HL-60/S4 treated with phorbol 12-myristate 13-acetate at 8.2 ng/mL for 4 days and 3 days (cell line): ENCODE measurements at regions not wholly inside any gene's neighbourhood (a gene's known extent, or its start where the extent isn't known, plus 50 kb on each side); places are given as distances from the start of the nearest gene placed in this dataset.
"Not testable (repeated sequence)": the region's sequence is repeated elsewhere in the genome, so short reads cannot be mapped to it uniquely, and the experiment has no call there.

Source experiments
- in situ Hi-C: fragments of 300-500 bp; cut with MboI; formaldehyde crosslinking; loops from 2 replicates; pipeline ENCODE4 v1.15.0; 2022; ENCODE audit warnings: low sequenced_read_pairs

DNA sequence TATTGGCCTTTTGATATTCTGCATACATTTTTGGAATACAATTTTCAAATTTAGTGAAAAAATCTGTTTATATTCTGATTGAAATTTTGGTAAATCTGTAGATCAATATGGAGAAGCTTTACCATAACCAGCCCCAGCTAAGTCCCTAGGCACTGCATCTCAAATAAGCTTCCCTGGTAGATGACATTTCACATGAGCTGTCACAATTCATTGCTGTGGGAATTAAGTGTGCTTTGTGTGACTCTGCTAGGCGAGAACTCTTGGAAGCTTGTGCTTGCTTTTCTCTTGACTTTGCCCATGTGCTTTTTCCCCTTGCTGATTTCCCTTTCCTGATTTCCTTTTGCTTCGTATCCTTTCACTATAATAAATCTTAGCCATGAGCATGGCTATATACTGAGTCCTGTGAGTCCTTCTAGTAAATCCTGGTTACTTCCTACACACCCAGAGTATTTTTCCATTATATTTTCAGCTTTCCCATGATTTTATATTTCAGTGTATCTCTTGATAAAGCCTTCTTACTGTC lies 166.5 kb upstream of the MMS22L start:
- in situ Hi-C loops = no loop called here

DNA sequence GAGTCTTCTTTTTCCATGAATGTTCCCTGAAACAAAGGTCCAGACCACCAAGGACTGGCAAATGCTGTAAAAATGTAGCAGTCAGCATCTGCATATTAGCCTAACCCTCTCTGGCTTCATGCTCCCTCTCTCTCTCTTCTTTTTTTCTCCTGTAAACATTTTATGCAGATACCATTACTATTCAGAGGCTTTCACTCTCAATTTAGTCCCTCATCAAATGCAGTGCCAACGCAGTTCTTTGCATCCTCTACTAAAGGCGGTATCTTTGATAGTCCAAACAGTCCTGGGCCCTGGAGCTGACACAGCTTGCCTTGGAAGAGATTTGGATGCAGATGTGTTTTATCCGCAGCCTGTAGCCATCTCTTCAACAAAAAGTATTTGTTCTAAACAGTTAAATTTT lies 167.1 kb upstream of the MMS22L start:
- in situ Hi-C loops = no loop called here

DNA sequence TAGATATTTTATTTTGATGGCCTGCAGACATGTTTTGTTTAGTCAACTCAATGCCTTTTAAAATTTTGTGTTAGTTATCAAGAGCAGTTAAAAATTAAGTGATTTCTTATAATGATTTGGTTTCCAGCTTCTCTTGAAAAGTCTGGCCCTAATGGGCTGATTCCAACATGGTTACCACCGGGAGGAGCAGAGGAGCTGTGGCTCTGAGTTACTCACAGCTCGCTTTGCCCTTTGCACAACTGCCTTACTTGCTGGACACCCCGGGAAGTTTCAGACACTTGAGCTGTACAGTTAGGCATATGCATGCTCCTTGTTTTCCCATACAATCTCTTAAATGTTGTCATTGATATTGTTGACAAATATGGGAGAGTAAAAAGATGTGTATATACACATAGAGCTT lies 173.1 kb upstream of the MMS22L start:
- in situ Hi-C loops = no loop called here

DNA sequence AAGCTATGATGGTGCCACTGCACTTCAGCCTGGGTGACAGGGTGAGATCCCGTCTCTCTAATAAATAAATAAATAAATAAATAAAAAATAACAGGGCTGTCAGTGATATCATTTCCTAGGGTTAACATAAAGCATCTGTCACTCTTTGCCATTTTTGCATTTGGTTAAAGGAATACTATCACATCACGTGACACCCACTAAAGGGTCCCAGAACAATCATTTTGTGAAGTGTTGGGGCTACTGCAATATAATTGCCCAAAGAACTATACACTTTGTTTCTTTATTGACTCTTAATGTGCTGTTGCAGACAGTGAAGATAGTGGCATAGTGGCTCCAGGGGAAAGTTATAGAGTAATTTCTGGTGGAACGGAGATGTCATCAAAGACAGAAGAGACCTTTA lies 176.5 kb upstream of the MMS22L start:
- in situ Hi-C loops = no loop called here

DNA sequence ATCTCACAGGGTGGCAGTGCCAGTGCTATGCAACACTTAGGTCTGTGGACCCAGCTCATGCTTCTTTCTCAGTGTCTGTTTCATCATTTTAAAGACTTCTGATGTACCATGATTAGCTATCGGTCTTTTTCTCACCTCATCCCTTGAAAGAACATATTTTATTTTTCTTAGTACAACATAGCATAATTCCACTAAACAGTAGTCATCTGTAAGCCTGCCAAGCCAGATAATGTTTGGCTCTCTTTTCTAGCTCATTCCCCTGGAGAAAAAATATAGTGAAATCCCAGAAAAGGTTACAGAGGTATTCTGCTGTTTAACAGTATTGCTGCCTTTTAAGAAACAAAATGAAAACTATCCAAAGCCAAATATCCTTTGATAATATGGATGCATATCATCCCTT lies 177.0 kb upstream of the MMS22L start:
- in situ Hi-C loops = no loop called here

DNA sequence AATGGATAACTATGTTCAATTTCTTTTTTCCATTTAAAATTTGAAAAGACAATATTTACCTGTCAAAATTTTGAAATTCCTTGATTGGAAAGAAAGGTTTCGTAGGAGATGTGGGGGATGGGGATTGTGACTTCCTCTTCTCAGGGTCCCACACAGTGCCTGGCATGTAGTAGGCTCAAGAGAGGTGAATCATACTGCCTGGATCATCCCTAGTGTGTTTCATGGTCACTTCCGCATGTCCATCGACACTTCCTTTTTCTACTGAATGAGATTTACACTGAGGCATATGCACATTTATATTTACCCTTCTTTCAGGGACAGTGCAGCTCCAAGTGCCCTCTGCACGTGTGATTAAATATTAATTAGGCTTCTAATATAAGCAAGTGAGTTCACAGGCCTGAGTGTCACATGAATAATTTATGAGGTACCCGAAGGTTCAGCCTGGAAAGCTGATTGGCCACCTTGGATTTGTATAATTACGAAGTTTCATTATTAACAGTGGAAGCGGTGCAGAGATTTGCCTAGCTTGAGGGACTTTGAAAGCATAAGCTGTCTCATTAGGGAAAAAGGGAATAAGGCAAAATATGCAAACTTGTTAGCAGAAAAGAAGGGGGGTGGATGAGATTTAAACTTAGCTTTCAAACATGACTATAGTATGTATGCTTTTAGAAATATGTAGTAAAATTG lies 177.5 kb upstream of the MMS22L start:
- in situ Hi-C loops = no loop called here

DNA sequence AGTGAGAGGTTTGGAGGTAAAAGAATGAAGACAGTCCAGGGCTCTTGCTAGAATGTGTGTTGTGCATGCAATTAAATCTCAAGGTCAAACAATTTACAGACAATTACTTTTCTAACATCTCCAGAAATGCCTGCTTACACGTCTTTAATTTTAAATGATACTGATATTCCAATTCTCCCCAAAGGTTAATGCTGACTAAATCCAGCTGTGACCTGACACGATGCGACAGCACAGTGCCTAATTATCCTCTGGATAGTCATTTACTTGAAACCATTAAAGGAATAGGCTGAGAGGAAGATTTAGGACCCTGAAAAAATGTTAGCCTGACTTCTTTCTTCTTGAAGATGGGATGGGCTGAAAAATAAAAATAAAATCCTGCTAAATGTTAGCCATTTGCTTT lies 178.2 kb upstream of the MMS22L start:
- in situ Hi-C loops = no loop called here

DNA sequence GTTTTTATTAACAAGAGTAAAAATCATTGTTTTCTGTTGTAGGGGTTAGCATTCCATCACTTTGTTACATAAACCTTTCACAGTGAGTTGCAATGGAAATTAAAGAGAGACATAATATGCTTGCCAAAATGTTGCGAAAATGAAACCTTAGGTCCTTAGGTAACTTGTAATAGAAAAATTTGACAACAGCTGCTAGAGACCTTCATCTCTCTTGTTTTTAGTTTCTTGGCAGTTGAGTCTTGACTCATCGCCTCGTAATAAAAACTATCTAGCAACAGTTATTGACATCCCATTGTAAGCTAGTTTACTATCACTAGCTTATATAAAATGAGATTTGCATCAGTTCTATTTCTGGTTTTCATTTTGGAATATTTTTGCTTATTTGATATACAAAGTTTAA lies 179.0 kb upstream of the MMS22L start:
- in situ Hi-C loops = no loop called here

DNA sequence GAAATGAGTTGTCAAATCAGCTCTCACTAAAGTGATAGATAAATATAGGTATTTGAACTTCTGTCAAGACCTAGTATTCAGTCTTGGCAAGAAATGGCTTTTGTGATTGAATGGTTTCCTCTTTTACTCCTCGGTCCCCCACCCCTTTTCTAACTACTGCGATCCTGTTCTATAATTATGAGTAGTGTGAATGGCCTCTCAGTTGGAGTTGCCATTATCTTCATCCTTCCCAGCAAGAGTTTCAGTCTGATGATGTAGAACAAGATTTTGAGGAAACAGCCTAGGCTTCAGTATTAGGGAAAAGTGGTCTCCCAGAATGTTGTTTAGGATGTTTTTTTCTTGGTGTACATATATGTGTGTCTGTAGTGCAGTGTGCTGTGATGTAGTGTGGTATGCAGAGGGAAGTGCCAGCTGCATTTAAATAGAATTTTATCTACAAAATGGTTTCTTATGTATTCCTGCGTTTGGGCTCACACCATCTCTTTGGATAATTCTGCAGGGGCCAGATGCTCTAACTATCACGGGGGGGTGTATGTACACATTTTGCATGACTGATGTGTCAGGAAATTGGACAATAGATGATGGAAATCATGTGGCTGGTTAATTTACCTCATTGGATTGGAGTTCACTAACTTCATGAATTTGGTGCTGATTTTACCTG lies 180.1 kb upstream of the MMS22L start:
- in situ Hi-C loops = no loop called here

DNA sequence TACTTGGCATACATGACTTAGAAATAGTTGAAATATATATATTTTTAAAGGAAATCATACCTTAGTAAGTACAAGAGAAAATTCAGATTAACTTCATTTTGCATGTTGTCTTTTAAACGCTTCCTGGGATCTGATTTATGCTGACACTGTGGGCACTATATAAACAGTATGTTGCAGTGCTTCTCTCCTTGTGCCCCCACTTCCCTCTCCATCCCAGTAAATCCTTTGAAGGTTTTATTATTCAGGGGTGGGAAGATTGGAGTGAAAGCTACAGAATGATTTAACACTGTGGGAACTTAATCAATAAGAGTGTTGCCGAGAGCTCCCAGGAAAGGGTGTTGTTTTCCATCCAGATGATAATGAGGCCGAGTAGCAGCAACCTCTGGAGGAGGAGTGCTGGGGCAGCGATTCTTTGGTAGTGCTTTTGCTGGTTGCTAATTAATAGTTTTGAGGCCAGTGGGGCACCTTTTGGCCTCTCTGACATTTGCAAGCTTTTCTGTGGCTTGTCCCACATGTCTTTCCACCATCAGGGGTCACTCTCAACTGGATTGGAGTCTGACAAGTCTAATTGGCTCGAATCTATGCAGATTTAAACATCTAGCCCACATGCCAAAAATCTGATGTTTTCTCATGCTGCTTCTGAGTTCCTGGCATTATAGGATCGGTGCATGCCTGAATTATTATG lies 183.0 kb upstream of the MMS22L start:
- in situ Hi-C loops = no loop called here

DNA sequence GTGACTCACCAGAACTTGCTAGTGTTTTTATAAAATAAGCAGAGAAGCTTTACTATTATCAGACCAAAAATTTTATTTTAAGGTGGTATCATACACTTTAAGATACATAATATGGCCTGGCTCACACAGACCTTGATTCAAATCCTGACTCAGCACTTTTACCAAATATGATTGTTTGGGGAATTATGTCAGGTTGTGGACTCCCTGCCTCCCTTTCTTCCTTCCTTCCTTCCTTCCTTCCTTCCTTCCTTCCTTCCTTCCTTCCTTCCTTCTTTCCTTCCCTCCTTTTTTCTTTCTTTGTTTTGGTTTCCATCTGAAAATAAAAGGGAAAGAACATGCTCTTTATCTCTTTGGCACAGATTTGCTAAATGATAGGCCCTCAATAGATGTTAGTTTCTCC lies 186.0 kb upstream of the MMS22L start:
- in situ Hi-C loops = no loop called here

DNA sequence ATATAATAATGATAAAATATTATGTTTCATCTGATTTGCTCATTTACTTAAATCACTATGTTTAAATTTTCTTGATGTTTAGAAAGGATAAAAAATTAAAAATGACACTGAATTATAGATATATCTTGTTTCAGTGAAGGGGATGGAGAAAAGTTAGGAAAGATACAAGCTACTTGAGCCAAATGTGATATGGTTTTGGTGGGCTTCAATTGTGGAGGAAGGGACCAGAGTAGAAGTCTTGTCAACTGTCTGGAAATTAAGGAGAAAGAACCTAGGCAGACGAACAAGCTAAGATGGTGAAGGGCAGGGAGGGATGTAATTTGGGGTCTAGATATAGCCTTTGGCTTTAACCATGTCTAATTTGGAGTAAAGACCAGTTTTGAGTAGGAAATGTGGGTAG lies 186.4 kb upstream of the MMS22L start:
- in situ Hi-C loops = no loop called here

DNA sequence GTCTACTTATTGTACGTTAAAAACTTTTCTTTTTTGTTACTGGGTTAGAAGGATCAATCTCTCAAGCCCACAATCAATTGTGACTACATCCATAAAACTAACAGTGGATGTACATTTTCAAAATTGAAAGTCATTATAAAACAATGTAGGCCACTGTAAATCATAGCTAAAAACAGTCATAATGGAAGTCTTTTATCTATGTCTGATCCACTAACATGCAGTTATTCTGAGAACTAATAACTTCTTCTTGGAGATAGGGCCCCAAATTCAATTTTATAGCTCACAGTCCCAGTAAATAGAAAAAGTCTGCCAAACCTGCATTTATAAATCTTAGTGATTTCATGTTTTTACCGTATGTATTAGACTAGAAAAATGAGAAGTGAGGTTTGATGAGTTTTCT lies 187.3 kb upstream of the MMS22L start:
- in situ Hi-C loops = no loop called here

DNA sequence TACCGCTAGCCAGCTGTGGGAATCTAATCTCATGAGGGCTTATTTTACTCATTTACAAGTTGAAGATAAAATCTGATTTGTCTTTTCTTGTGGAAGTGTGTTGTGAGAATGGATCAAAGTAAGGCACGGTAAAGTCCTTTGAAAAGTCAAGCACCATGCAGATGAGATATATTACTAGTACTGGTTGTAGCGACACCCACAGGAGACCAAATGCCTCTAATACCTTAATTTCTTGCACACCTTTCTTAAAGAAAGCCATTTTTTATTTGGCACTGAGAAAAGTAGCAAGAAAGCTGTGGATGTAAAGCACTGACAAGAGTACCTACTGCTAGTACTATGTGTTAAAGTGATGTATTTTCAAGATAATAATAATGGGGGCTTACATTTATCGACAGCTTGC lies 191.0 kb upstream of the MMS22L start:
- in situ Hi-C loops = no loop called here

DNA sequence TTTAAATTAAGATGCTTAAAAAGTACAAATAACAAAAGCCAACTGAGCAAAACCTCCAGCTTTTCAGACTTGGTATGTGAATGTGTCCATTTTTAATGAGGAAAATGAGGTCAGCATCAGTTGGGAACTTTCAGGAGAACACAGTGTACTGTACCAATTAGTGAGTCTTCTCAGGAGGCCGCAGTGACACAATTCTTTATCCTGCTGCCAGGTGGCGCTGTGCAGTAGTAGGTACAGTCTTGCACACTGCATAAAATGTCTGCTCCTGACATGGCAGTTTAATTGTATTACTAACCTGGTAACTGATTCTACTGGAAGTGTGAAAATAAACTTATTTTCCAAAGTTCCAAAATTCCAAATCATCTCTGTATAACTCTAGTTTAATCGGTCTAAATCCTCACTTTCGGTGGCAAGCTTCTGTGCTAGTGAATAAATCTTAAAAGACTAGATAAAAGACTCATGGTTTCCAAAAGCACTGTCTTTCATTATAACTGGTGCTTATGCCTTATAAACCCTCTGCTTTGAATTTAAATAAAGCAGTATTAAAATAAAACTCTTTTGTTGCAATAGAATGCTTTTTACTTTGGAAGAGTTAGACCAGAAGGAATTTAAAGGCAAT lies 214.8 kb upstream of the MMS22L start:
- in situ Hi-C loops = no loop called here

DNA sequence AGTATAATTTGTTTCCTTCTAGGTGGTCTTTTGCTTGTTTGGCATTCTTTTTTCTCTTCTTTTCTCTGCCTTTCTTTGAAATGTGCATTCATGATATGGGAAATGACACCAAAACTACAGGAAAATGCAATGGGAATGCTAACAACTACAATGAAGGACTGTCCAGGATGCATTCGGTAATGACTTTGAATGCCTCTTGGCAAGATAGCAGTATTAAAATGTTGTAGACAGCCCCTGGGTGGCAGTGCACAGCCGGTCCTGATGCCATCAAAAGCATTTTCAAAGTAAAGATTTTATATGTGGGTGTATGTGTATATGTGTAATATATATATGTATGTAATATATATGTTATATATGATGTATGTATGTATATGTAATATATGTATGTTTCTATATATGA lies 218.8 kb upstream of the MMS22L start:
- in situ Hi-C loops = no loop called here

DNA sequence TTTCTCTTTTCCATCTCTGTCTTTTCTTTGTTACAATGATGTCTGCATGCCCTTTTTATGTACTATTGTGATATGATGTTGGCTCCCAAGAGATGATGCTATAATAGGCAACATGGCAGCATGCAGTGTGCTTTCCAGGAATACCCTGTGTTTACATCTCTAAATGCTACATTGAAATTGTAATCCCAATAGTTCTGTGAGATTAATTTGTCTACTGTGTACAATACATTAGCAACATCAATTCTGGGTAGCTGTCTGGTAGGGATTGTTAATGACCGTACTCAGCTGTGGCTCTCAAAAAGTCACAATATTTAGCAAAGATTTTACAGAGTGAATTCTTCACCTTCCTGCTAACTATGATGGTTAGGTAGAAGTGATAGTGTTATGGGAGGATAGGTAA lies 225.6 kb upstream of the MMS22L start:
- in situ Hi-C loops = no loop called here

DNA sequence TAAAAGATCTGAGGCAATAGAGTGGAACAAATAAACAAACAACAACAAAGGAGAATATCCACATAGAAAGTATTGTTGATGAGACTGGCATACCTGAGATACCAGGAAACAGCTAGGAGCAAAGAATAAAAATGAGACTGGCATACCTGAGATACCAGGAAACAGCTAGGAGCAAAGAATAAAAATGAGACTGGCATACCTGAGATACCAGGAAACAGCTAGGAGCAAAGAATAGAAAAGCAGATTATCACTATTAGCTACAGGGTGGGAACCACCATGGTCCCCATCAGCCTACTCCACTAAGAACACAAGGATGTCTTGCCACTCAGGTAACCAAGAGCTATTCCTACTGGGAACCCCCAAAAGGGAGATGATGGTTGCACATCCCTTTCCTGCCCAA lies 230.2 kb upstream of the MMS22L start:
- in situ Hi-C loops = not testable (repeated sequence)

DNA sequence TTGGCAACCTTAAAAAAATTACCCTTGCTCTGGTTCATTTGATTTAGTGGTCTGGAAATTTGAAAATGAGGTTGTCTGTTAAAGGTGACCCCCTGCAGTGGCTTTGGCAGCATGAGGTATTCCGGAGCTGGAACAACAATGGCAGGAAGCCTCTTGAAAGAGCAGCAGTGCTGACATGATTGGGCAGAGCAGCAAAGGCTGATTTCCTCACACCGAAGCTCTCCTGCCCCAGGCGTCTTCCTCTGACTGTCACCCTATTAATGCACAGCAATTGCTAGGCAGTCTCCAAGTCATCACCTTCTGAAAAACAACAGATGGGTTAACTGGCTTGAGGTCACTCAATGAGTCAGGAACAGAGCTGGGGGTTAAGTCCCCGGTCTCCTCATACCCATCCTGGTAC lies 241.8 kb upstream of the MMS22L start:
- in situ Hi-C loops = no loop called here

DNA sequence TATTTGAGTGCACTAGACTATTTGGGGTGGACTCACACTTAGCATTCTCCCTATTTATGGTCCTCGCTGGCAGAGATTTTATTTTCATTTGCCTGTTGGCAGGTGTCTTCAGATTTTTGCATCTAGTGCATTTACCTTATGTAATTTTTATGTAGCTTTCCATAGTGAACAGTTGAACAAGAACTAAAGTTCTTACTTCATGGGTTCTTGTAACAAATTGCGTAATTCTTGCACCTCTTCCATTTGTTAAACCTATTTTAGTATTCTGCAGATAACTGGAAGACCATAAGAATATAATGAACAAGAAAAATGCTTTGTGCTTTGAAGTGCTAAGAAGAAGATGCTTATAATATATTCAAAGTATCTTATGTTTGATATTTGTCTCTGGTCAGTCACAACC lies 252.8 kb upstream of the MMS22L start:
- in situ Hi-C loops = no loop called here

DNA sequence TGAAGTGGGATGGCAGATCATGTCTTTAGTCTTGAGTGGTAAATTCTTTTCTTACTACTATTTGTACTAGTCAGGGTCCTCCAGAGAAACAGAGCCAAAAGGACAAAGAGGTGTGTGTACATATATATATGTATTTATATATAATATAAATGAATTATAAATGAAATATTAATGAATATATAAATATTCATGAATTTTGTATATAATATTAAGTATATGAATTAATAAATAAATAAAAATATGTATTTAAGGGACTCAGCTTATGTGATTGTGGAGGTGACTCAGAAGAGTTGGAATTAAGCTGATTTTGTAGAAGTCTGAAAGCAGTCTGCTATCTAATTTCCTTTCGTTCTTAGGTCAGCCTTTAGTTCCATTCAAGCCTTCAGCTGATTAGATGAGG lies 265.3 kb upstream of the MMS22L start:
- in situ Hi-C loops = no loop called here

DNA sequence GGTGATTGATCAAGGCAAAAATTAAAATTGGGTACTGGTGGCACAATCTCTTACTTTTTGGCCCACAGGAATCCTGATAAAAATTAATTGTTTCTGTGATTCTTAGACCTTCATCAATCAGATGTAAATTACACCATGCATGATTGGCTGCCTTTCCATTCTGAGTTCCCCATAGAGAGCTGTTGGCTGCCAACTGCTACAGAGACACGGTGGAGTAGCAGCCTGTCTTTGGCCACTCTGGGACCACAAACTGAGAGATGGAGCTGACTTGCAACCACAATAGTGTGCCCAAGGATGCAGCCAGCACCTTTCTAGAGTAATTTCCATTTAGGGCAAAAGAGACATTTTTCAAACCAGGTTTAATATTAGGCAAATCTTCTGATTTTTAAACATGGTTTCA lies 274.3 kb upstream of the MMS22L start:
- in situ Hi-C loops = no loop called here
